Gastrocnemius medialis (tissue), 4 donors: ENCODE measurements at regions not wholly inside any gene's neighbourhood (a gene's known extent, or its start where the extent isn't known, plus 50 kb on each side); places are given as distances from the start of the nearest gene placed in this dataset.

ENCODE experiments used
- ATAC-seq, 2 donors: fragments of 150-250 bp; one replicate each; pipeline ENCODE4 v1.9.1; 2016
- DNase-seq, 2 donors: peaks; one replicate each; pipeline ENCODE4 v3.0.0-alpha.2; 2019
- H3K27ac ChIP-seq, 4 donors: fragments of 200-600 bp; sonication (generic); 1 replicate in 1 of 4; 2 replicates in 3 of 4; pipeline ENCODE4 v1.5.1; 2016 to 2018; ENCODE audit warnings: mild to moderate bottlenecking in 2 of 4, moderate library complexity in 1 of 4
- H3K27me3 ChIP-seq, 3 donors: fragments of 200-600 bp; sonication (generic) in 2 of 3; 1 replicate in 1 of 3; 2 replicates in 2 of 3; pipeline versions ENCODE4 v1.5.1 to v1.6.0; 2016 to 2019; ENCODE audit warnings: mild to moderate bottlenecking in 1 of 3, moderate library complexity in 1 of 3
- H3K36me3 ChIP-seq, 2 donors: fragments of 200-600 bp; sonication (generic) in 1 of 2; one replicate each; pipeline ENCODE4 v1.5.1; 2017 to 2018
- H3K4me1 ChIP-seq, 2 donors: fragments of 200-600 bp; sonication (generic) in 1 of 2; one replicate each; pipeline ENCODE4 v1.5.1; 2016 to 2017; ENCODE audit warnings: mild to moderate bottlenecking in 2 of 2
- H3K4me3 ChIP-seq, 4 donors: fragments of 200-600 bp; sonication (generic) in 3 of 4; 1 replicate in 1 of 4; 2 replicates in 3 of 4; pipeline ENCODE4 v1.5.1; 2016 to 2019; ENCODE audit warnings: mild to moderate bottlenecking in 2 of 4
- H3K9me3 ChIP-seq, 3 donors: fragments of 200-600 bp; sonication (generic) in 2 of 3; 1 replicate in 1 of 3; 2 replicates in 2 of 3; pipeline ENCODE4 v1.5.1; 2016 to 2019
- CTCF ChIP-seq, 5 experiments: fragments of 450-650 bp in 3 of 5; fragments of 200-600 bp in 2 of 5; sonication (generic) in 2 of 5; IDR thresholded peaks in 4 of 5; conservative IDR thresholded peaks in 1 of 5; 1 replicate in 4 of 5; 2 replicates in 1 of 5; pipeline ENCODE4 v1.5.1; 2016 to 2019; ENCODE audit warnings: antibody characterized with exemption in 5 of 5, mild to moderate bottlenecking in 3 of 5, moderate library complexity in 3 of 5
- POLR2A ChIP-seq, 2 donors: fragments of 450-650 bp; IDR thresholded peaks; one replicate each; pipeline ENCODE4 v1.6.1; 2017; ENCODE audit warnings: antibody characterized with exemption in 2 of 2, mild to moderate bottlenecking in 2 of 2, moderate library complexity in 2 of 2
- in situ Hi-C, 4 donors: fragments of 200-750 bp; cut with MboI; loops; one replicate each; pipeline versions ENCODE4 v1.15.0 to v1.8.0; 2017; ENCODE audit warnings: low sequenced_read_pairs in 4 of 4
- intact Hi-C: fragments of 100-400 bp; cut with DNase I; formaldehyde crosslinking; loops from one replicate; pipeline ENCODE4 v1.15.1; 2023; ENCODE audit warnings: low total_unique reads

GRCh38 chr21:24208562-24209260 lies 1398.6 kb downstream of the MRPL39 start:
- in situ Hi-C loops (no loop called here), intact Hi-C loops (no loop called here)
- DNase-seq = no peak

GRCh38 chr21:24205319-24205718 lies 1402.0 kb downstream of the MRPL39 start:
- H3K4me3 ChIP-seq = no peak overlapping the region

More at GRCh38 chr21:24208562-24209260, 1398.6 kb downstream of the MRPL39 start:
- Histone ChIP-seq H3K9me3 (no peaks in the 10 kb centered on the region), H3K27ac (no peak overlapping the region), H3K27me3 (no peaks in the 10 kb centered on the region), H3K4me3 (no peak overlapping the region), H3K4me1 (no peaks in the 10 kb centered on the region), H3K36me3 (no peaks in the 10 kb centered on the region)
- ATAC-seq = no peak
- TF ChIP-seq CTCF (IDR thresholded peaks at IDR 0.05 in 4 of 5, conservative IDR thresholded peaks at IDR 0.05 in 1 of 5) (no peak), POLR2A (IDR thresholded peaks at IDR 0.05) (no peak)

GRCh38 chr21:24204641-24205040 lies 1402.6 kb downstream of the MRPL39 start:
- ATAC-seq = no peak
- Histone ChIP-seq H3K9me3 (no peaks in the 10 kb centered on the region), H3K4me3 (no peak overlapping the region), H3K27ac (no peak overlapping the region), H3K36me3 (no peaks in the 10 kb centered on the region), H3K4me1 (no peaks in the 10 kb centered on the region), H3K27me3 (no peaks in the 10 kb centered on the region)
- intact Hi-C loops = no loop called here
- in situ Hi-C loops = no loop called here
- no peak for DNase-seq
- TF ChIP-seq CTCF (IDR thresholded peaks at IDR 0.05 in 4 of 5, conservative IDR thresholded peaks at IDR 0.05 in 1 of 5) = no peak
- no peak for TF ChIP-seq POLR2A (IDR thresholded peaks at IDR 0.05)

More at GRCh38 chr21:24205319-24205718, 1402.0 kb downstream of the MRPL39 start:
- no peak overlapping the region for H3K27ac ChIP-seq
- intact Hi-C loops (no loop called here), in situ Hi-C loops (no loop called here)
- H3K36me3 ChIP-seq = no peaks in the 10 kb centered on the region
- no peak for ATAC-seq
- H3K4me1 ChIP-seq = no peaks in the 10 kb centered on the region
- no peak for DNase-seq
- TF ChIP-seq CTCF (IDR thresholded peaks at IDR 0.05 in 4 of 5, conservative IDR thresholded peaks at IDR 0.05 in 1 of 5) (no peak), POLR2A (IDR thresholded peaks at IDR 0.05) (no peak)
- H3K27me3 ChIP-seq = no peaks in the 10 kb centered on the region
- no peaks in the 10 kb centered on the region for H3K9me3 ChIP-seq

- H3K27ac ChIP-seq = no peak overlapping the region
- no peaks in the 10 kb centered on the region for H3K36me3 ChIP-seq
- intact Hi-C loops (no loop called here), in situ Hi-C loops (no loop called here)
- DNase-seq = no peak
- TF ChIP-seq CTCF (IDR thresholded peaks at IDR 0.05 in 4 of 5, conservative IDR thresholded peaks at IDR 0.05 in 1 of 5) = no peak
- no peak overlapping the region for H3K4me3 ChIP-seq
- H3K4me1 ChIP-seq = no peaks in the 10 kb centered on the region
- no peaks in the 10 kb centered on the region for H3K9me3 ChIP-seq
- no peaks in the 10 kb centered on the region for H3K27me3 ChIP-seq
- ATAC-seq = no peak
Observed at GRCh38 chr21:24200052-24200451, 1407.2 kb downstream of the MRPL39 start.

- ATAC-seq (no peak), DNase-seq (no peak)
- intact Hi-C loops = no loop called here
- Histone ChIP-seq H3K4me1 (no peaks in the 10 kb centered on the region), H3K36me3 (no peaks in the 10 kb centered on the region), H3K9me3 (no peaks in the 10 kb centered on the region), H3K27me3 (no peaks in the 10 kb centered on the region), H3K27ac (no peak overlapping the region), H3K4me3 (no peak overlapping the region)
- no peak for TF ChIP-seq CTCF (IDR thresholded peaks at IDR 0.05 in 4 of 5, conservative IDR thresholded peaks at IDR 0.05 in 1 of 5)
- no peak for TF ChIP-seq POLR2A (IDR thresholded peaks at IDR 0.05)
- in situ Hi-C loops = no loop called here
Observed at GRCh38 chr21:24197923-24198322, 1409.4 kb downstream of the MRPL39 start.
